Chondrocyte (in vitro differentiated cells): ENCODE measurements at regions not wholly inside any gene's neighbourhood (a gene's known extent, or its start where the extent isn't known, plus 50 kb on each side); places are given as distances from the start of the nearest gene placed in this dataset.
A peak's percentile ranks its signal among the peaks of the same experiment; 100 is the strongest.
"Not testable (repeated sequence)": the region's sequence is repeated elsewhere in the genome, so short reads cannot be mapped to it uniquely, and the experiment has no call there.

ENCODE experiments used
- DNase-seq: peaks from one replicate; pipeline ENCODE4 v3.0.0; 2021; ENCODE audit warnings: mixed read lengths, low spot score
- H3K27ac Mint-ChIP-seq: one replicate; pipeline ENCODE4 v1.8.0; 2021; ENCODE audit warnings: mild to moderate bottlenecking, moderate library complexity, mixed read lengths; ENCODE audit not compliant: unreplicated experiment
- H3K27me3 Mint-ChIP-seq: 2 replicates; pipeline ENCODE4 v1.8.0; 2021; ENCODE audit warnings: low read depth, mixed read lengths
- H3K36me3 Mint-ChIP-seq: 2 replicates; pipeline ENCODE4 v1.8.0; 2021; ENCODE audit warnings: low read depth, mixed read lengths
- H3K4me1 Mint-ChIP-seq: 2 replicates; pipeline ENCODE4 v1.8.0; 2021; ENCODE audit warnings: low read depth, mild to moderate bottlenecking, mixed read lengths
- H3K4me3 Mint-ChIP-seq: one replicate; pipeline ENCODE4 v1.8.0; 2021; ENCODE audit warnings: mild to moderate bottlenecking, moderate library complexity, mixed read lengths; ENCODE audit not compliant: unreplicated experiment
- H3K9me3 Mint-ChIP-seq: 2 replicates; pipeline ENCODE4 v1.8.0; 2021; ENCODE audit warnings: low read depth, mixed read lengths
- TF ChIP-seq, protein P1 (sequence below): fragments of 200-600 bp; sonication (generic); IDR thresholded peaks from 2 replicates; pipeline ENCODE4 v1.5.0; 2021; ENCODE audit warnings: antibody characterized with exemption, mild to moderate bottlenecking, moderate library complexity

- H3K27me3 Mint-ChIP-seq = peaks cover 3% of the 10 kb centered on the region
- peaks cover 15% of the 10 kb centered on the region for H3K4me1 Mint-ChIP-seq
- no peaks in the 10 kb centered on the region for H3K36me3 Mint-ChIP-seq
- H3K4me3 Mint-ChIP-seq = peak overlapping the region; percentile 11
- peaks cover 3% of the 10 kb centered on the region for H3K9me3 Mint-ChIP-seq
- TF ChIP-seq, protein P1, sequence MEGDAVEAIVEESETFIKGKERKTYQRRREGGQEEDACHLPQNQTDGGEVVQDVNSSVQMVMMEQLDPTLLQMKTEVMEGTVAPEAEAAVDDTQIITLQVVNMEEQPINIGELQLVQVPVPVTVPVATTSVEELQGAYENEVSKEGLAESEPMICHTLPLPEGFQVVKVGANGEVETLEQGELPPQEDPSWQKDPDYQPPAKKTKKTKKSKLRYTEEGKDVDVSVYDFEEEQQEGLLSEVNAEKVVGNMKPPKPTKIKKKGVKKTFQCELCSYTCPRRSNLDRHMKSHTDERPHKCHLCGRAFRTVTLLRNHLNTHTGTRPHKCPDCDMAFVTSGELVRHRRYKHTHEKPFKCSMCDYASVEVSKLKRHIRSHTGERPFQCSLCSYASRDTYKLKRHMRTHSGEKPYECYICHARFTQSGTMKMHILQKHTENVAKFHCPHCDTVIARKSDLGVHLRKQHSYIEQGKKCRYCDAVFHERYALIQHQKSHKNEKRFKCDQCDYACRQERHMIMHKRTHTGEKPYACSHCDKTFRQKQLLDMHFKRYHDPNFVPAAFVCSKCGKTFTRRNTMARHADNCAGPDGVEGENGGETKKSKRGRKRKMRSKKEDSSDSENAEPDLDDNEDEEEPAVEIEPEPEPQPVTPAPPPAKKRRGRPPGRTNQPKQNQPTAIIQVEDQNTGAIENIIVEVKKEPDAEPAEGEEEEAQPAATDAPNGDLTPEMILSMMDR = no peak
- peak overlapping the region; percentile 93 for H3K27ac Mint-ChIP-seq
- no peak for DNase-seq
Measured at GRCh38 chr1:45266151-45266801, 59.9 kb upstream of the ZSWIM5 start.

- DNase-seq, H3K27me3 Mint-ChIP-seq, H3K4me3 Mint-ChIP-seq, H3K36me3 Mint-ChIP-seq, H3K27ac Mint-ChIP-seq, H3K9me3 Mint-ChIP-seq: not testable (repeated sequence)
- H3K4me1 Mint-ChIP-seq = peaks cover 15% of the 10 kb centered on the region
Measured at GRCh38 chr1:45268310-45268709, 58.4 kb upstream of the HPDL start.

DNA sequence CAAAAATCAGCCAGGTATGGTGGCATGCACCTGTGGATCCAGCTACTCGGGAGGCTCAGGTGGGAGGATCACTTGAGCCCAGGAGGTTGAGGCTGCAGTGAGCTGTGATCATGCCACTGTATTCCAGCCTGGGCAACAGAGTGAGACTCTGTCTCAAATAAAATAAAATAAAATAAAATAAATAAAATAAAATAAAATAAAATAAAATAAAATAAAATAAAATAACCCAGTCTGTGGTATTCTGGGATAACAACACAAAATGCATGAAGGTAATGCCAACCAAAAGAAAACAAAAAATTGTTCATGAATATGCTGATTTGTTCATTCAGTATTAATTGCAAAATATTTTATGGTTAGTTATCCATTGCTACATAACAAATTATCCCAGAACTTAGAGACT lies 54.4 kb upstream of the HPDL start:
- not testable (repeated sequence) for H3K4me1 Mint-ChIP-seq, H3K27me3 Mint-ChIP-seq, H3K27ac Mint-ChIP-seq, DNase-seq, H3K36me3 Mint-ChIP-seq, H3K4me3 Mint-ChIP-seq, H3K9me3 Mint-ChIP-seq

DNA sequence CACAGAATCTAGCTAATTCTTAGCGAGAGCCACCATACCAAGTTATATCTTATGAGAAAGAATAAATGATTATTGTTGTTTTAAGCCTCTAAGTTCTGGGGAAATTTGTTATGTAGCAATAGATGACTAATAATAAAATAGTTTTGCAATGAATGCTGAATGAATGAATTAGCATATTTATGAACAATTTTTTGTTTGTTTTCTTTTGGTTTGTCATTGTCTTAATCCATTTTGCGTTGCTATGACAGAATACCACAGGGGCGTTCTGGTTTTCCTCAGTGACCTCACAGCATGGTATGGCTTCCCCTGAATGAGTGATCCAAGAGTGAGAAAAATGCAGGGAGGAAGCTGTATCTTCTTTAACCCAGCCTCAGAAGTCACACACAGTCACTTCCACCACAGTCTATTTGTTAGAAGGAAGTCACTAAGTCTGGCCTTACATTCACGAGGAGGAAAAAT lies 53.8 kb upstream of the HPDL start:
- no peak overlapping the region for H3K27ac Mint-ChIP-seq
- DNase-seq = no peak
- H3K27me3 Mint-ChIP-seq = no peaks in the 10 kb centered on the region
- peaks cover 3% of the 10 kb centered on the region for H3K9me3 Mint-ChIP-seq
- no peak overlapping the region for H3K4me3 Mint-ChIP-seq
- TF ChIP-seq, protein P1 = no peak
- H3K4me1 Mint-ChIP-seq = peaks cover 3% of the 10 kb centered on the region
- peaks cover 2% of the 10 kb centered on the region for H3K36me3 Mint-ChIP-seq

DNA sequence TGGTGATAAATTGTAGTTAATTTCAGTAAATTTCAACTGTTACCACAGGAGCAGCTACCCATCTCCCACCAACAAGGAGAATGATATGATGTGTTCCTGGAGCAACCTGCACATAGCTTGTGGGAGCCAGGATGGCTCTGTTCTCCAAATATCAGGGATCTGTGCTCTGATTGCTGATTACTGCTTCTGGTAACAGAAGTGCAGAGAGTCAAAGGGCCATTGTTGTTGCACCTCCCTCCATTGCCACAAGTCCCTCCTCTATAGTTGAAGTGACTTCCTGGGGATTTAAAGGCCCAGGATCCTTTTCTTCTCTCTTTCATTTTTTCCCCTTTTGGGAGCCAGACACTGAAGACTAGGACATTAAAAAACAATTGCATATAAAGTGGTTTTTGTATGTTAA lies 51.6 kb upstream of the HPDL start:
- peaks cover 3% of the 10 kb centered on the region for H3K36me3 Mint-ChIP-seq
- no peak overlapping the region for H3K27ac Mint-ChIP-seq
- TF ChIP-seq, protein P1 = no peak

More for the DNA sequence above, 51.6 kb upstream of the HPDL start:
- Mint-ChIP-seq H3K4me3 (no peak overlapping the region), H3K4me1 (no peaks in the 10 kb centered on the region), H3K9me3 (peaks cover 17% of the 10 kb centered on the region), H3K27me3 (no peaks in the 10 kb centered on the region)
- DNase-seq = no peak
